HG03108 (cell line): ENCODE measurements at regions not wholly inside any gene's neighbourhood (a gene's known extent, or its start where the extent isn't known, plus 50 kb on each side); places are given as distances from the start of the nearest gene placed in this dataset.
"Not testable (repeated sequence)": the region's sequence is repeated elsewhere in the genome, so short reads cannot be mapped to it uniquely, and the experiment has no call there.

Source experiments
- ATAC-seq: cut with Tn5 transposase; IDR thresholded peaks from one replicate; pipeline ENCODE4 v1.9.1; 2021; ENCODE audit warnings: moderate library complexity; ENCODE audit not compliant: unreplicated experiment

DNA sequence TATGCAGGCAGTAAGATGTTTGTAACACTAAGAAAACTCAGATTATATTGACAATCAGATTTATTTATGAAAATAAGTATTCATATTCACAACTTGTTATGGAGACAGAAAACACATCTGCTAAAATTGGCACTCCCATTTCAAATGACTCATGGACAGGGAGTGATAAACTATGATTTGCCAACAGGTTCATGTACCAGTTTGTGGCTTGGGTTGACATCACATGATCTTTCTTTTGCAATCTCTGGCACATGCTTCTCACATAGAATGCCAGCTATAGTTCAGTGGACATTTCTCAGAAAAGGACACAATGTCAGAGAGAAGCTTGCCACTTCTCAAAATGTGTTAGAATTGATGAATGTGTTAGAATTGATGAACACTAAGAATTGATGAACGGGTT is 663.2 kb upstream of the ANKRD30A start:
- no peak for ATAC-seq

DNA sequence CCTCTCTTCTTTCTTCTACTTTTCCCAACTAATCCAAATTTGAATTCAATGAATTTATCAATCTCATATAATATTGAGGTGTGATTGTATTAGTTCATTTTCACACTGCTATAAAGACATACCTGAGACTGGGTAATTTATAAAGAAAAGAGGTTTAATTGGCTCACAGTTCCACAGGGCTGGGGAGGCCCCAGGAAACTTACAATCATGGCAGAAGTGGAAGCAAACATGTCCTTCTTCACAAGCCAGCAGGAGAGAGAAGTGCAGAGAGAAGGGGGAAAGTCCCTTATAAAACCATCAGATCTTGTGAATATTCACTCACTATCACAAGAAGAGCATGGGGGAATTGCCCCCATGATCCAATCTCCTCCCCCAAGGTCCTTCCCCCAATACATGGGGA is 667.0 kb upstream of the ANKRD30A start:
- not testable (repeated sequence) for ATAC-seq

DNA sequence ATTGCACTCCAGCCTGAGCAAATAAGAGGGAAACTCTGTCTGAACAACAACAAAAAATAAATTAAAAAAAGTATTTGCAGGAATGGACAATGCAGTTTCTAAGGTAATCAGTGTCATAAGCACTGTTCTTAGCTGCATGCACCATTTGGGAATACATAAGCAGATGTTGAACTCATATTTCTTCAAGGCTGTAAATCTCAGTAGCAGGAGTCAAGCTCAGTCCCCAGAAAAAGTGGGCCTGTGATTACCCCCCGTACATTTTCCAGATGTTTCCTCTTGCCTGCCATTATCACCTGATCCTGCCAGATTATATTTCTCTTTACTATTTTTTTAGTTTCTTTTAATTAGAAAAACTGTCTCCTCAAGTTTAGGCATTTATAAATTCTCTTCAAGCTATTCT is 667.6 kb upstream of the ANKRD30A start:
- ATAC-seq = no peak

DNA sequence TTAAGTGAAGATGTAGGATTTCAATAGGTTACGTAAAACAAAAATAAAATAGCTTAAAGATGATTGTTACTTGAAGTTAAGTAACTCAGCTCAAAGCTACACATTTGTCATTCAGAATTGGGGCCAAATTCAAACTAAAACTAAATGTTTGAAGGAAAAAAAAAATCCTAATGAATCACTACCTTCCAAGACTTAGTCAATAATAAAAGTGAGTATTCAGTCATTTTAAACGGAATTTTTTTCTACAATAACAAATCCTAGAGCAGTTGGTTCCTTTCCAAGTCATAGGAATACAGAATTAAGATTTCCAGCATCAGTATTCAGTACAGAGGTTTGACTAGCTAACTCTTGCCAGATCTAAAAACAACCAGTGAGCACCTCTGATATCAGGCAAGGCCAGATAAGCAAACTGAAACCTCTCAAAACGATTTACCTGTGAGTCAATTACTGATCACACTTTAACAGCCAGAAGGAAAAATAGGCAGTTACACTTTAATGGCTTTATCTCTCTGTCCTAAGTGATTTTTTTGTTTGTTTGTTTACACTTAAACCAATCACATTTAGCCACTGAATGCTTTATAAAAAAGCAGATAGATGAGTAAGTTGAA is 669.8 kb upstream of the ANKRD30A start:
- no peak for ATAC-seq

DNA sequence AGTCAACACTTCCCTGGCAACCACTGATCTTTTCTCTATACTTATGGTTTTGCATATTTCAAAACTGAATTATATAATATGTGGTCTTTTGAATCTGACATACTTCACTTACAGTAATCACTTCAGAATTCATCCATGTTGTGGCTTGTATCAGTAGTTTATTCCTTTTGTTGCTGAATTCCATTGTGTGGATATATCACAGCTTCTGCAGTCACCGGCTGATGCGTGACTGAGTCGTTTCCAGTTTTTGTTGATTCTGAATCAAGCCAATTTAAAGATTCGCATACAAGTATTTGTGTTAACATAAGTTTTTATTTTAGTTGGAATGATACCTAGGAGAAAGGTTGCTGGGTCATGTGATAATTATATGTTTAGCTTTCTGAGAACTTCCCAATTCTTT is 672.5 kb upstream of the ANKRD30A start:
- ATAC-seq = no peak

DNA sequence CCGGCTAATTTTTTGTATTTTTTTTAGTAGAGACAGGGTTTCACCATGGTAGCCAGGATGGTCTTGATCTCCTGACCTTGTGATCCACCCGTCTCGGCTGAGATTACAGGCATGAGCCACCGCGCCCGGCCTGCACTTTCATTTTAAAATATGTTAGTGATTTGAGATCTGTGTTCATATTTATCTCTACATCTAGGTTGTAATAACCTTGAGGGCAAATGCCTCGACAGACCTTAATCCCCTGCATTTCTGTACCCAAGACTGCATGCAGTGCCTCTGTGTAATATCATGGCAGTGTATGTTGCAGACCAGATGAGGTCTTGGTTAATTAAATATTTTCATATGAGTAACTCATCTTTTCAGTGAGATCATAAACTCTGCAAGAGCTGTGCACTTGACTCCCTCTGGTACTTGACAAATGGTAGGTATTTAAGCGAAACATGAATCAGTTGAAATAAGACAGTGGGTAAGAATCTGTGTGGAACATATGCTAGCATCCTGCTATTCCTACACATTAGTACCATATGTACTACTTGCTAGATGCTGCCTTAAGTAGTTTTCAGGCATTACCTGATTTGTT is 673.9 kb upstream of the ANKRD30A start:
- no peak for ATAC-seq

DNA sequence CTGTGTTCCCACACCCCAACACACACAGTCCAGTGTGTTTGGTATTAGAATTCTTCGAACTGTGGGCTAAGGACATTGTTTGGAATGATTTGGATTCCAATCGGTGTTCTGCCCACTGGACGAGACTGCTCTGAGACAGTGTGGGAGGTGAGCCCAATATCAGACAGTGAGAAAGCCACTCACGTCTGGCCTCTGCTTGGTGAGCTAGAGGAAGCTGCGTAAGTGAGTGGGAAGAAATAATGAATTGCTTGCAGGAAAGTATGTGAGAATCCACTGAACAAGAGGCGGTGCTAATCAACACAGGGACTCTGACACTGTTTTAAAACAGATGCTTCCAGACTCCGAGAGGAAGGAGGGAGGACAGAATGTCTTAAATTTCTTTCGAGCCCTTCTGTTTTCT is 675.0 kb upstream of the ANKRD30A start:
- ATAC-seq = no peak

DNA sequence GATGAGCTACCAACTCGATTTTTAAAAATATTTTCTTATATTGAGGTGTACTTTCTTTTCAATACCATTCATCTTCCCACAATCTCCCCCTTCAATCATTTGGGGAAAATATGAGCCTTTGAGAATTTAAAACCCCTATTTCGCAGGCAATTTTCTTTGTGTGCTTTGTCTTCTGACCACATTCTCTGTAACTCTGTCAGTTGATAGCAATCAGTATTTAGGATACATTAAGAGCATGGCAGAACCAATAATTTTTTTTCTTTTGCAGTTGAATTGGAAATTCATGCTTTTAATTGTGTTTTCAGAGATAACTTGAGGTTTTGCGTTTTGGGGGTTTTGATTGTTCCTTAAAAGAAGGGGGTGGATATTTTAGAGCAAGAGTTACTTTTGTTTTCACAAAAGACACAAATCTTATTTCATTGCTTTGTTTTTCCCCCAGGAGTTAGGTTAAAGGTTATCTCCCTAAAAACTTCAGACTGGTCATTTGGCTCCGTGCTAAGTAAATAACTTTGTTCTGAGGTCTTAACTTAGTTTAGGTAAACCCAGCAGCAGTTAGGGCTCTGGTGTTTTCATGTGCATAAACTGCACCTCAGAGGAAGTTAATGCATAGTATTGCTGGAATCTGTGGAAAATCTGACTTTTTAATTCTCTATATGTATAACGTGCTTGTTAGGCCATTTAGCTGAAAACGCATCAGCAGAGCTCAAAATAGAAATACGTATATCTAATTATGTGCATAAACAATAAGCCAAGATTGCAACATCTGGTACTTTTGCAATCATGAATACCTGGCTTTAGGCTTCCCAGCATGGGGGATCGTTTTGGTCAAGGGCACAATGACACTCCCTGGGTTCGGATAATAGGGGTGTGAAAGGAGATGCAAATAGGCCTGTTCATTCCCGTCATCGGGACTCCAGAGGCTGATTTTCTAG is 676.4 kb upstream of the ANKRD30A start:
- ATAC-seq = no peak

DNA sequence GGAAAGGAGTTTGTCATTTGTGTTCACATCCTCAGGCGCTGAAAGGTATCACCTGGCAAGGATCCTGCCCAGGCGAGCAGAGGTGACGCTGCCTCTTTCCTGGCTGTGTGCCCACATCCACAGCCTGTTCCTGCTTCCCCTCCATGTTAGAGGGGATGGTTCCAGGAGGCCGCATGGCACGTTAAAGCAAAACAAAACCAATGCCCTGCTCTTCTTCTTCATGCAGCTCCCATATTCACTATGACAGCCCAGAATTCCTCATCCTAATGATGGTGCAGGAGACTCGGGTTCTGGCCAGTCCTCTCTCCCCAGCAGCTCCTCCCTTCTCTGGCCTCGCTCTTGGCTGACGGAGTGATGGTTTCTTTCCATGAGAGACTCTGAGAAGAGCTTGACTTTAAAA is 678.5 kb upstream of the ANKRD30A start:
- ATAC-seq = no peak

DNA sequence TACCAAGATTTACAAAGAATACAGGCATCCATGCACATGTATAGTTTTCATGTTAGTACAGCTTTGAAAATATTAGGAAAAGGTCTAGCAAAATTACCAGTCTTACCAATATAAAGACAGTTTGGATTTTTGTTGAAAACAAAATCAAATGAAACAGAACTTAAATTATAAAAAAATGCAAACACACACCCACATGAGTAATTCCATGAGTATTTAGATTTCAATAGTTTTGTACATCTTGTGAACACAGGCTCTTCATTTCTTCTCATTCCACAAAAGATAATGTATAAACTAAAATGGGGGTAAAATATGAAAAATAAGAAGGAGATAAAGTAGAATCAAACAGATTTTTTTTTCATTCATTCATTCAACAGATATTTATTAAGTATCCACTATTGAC is 682.2 kb upstream of the ANKRD30A start:
- no peak for ATAC-seq

DNA sequence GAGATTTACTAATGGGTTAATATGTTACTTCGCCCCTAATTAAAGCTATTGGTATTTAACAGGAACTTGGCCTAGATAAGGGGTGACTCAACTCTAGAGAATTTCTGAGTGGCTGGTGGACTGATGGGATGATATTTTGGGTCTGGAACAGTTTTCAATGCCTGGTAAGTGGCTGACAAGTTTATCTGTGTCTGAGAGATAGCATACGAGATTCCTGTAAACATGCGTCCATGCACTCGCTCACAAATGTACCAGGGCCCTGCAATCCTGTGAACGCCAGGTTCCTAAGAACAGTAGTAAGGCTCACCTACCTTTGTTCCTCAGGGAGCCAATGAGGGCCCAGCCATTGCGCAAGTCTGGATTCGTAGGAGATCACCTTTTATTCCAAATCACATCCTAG is 683.8 kb upstream of the ANKRD30A start:
- no peak for ATAC-seq

DNA sequence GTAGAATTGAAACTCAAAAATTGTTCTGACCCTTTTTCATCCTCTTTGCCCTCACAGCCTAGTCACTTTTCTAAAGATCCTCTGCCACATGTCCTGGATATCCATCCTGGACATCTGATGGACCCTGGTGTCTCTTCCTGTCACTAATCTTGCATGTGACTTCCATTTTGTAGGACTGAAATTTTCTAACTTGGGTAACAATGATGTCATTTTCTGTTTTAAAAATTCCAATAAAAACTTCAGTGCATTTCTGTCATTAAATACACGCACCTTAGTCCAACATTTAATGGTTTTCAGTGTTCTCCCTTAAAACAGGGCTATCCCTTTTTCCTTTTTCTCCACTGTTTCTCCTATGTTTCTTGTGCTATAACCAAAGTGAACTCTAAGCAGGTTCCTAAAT is 684.9 kb upstream of the ANKRD30A start:
- ATAC-seq = no peak

DNA sequence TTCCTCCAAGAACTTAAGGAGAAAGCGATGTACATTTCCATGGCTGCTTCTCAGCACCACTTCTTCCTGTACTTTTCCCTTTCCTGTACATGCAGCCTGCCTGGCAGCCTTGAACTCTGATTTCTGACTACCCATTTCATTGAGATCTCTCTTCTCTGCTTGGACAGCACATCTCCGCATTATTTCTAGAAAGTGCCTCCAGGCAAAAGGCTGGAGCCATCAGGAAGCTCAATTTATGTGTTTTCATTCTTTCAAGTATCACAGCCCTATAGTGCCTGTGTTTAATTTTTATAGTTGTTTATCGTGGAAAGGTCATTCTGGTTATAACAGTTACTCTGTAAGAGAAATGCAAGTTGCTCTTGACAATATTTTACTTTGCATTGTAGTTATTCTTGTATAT is 688.0 kb upstream of the ANKRD30A start:
- no peak for ATAC-seq

DNA sequence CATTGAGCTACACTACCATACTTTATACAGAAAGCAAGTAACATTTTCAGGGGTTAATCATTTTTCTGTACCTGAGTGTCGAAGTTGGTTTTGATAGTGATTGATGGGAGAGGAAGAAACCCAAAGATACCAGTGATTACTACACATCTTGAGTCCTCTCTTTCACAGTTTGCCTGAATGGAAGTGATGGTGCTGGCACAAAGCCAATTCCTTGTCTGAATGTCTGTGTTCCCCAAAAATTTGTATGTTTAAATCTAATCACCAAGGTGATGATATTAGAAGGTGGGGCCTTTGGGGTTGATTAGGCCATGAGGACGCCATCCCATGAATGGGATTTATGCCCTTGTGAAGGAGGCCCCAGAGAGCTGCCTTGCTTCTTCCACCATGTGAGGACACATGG is 696.9 kb upstream of the ANKRD30A start:
- ATAC-seq = no peak

DNA sequence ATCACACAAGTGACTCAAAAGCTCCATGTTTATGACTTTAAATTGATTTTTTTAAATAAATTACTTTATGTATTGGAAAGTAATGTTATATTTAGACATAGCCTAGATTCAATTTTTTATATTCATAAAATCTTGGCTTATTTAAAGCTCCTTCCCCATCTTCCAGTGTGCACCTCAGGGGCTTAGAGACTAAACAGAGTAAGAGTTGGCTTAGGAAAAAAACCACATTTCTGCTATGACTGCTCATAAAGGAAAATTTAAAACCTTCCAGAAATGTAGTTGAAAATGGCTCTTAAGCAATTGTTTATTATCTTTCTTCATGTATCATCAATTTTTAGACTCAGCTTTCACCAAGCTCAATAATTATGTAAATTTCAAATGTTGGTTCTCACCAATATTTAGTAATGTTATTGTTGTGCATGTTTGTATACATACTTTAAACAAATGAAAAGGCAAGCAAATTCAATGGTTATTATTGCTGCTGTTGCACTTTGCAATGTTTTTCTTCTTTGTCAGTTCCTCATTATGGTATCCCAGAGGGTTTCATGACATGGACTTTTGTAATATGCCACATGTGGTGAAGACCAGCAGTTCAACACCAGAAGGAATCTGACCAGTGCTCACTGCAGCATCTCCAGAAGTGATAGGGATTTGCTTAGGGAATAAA is 700.1 kb upstream of the ANKRD30A start:
- no peak for ATAC-seq

DNA sequence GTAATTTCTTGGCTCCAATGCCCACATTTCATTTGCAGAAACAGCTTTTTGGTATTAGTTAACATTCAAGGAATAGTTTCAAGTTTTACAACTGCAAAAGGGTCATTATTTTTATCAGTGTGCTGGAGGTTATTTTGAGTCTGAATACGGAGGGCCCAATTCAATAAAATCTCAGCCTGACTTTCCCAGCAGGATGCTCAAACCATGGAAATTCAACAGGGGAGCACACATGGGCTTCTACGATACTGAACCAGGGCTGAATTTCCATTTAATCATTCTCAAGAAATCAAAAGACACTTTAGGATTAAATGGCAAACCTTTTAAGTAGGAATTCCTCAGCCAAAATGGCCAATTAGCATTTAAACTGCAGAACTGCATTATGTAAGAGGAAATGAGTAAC is 700.9 kb upstream of the ANKRD30A start:
- no peak for ATAC-seq

DNA sequence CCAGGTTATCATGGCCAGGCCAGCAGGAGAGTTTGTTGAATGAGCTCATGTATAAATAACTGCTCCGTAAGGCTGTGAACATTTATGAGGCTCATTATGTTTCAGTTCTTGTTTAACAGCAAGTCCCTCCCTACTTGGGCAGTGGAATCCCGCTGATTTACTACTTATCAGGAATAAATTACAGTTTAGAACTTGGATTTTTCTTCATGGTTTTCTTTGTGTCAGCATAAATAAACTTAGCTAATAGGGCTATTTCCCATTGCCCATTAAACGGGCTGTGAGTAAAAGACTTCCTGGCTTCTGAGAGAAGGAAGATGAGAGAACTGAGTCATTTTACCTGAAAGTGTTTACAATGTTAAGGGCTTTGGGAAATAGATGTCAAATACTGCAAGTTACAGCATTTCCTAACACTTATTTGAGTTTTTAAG is 701.6 kb upstream of the ANKRD30A start:
- ATAC-seq = no peak

DNA sequence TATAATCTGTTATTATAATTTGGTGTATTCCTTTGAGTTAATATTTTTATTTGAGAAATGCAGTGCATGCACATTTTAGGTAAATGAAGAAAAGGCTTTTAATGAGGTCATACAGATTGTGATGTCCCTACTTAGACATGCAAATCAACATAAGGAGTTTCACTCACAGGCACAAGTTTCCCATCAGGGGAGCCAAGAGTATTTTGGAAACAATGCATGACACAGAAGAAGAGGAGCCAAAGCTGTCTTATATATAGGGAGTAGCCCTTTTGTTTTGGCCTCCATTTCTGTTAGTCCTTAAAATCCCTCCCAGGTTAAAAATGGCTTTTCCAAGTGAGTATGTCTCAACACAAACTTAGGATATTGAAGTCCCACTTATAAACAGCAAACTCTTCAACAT is 703.4 kb upstream of the ANKRD30A start:
- no peak for ATAC-seq

DNA sequence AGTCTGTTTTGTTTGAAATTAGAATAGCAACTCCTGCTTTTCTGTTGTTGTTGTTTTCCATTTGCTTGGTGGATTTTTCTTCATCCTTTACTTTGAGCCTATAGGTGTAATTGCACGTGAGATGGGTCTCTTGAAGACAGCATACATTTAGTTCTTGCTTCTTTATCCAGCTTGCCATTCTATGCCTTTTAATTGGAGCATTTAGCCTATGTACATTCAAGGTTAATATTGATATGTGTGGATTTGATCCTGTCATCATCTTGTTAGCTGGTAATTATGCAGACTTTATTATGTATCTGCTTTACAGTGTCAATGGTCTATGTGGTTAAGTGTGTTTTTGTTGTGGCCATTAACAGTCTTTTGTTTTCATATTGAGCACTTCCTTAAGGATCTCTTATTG is 708.9 kb upstream of the ANKRD30A start:
- no peak for ATAC-seq

DNA sequence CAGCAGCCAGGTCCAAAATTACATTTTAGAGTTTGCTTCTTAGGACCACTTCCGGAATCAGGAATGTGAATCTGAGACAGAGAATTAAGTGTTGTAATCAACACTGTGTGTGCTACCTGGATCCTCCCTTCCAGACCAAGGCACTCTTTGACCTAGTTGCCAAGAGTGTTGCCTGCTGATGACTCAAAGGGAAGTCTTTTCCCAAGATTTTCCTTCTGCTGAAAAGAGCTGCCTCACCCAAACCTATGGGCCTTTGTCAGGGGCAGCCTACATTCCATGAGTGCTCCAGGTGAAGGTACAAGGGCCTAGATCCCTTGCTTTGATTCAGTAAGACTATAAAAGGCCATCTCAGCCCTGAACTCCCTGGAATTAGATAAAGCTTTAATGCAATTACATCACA is 712.5 kb upstream of the ANKRD30A start:
- ATAC-seq = no peak

DNA sequence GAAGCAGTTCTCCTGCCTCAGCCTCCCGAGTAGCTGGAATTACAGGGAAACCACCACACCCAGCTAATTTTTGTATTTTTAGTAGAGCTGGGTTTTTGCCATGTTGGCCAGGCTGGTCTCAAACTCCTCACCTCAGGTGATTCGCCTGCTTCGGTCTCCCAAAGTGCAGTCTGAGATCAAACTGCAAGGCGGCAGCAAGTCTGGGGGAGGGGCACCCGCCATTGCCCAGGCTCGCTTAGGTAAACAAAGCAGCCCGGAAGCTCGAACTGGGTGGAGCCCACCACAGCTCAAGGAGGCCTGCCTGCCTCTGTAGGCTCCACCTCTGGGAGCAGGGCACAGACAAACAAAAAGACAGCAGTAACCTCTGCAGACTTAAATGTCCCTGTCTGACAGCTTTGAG is 725.2 kb upstream of the ANKRD30A start:
- ATAC-seq = not testable (repeated sequence)

DNA sequence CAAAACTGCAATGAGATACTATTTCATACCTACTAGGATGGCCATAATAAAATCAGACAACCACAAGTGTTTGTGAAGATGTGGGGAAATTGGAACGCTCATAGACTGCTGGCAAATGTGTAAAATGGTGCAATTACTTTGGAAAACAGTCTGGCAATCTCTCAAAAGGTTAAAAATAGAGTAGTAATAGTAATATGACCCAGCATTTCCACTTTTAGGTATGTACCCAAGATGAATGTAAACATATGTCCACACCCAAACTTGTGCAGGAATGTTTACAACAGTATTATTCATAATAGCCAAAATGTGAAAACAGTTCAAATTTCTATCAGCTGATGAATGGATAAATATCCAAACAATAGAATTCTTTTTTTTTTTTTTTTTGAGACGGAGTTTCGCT is 731.6 kb upstream of the ANKRD30A start:
- ATAC-seq = no peak
